ENCODE measurements at regions not wholly inside any gene's neighbourhood (a gene's known extent, or its start where the extent isn't known, plus 50 kb on each side); places are given as distances from the start of the nearest gene placed in this dataset.

GRCh38 chr4:8796096-8796495 is 75.5 kb downstream of the HMX1 start:
- 90 to 92% methylated on average over 9 of the region's 9 CpGs for WGBS, 2 donors
- no peak for TF ChIP-seq CTCF (IDR thresholded peaks at IDR 0.05)

GRCh38 chr4:8795140-8795539 is 76.5 kb downstream of the HMX1 start:
- Histone ChIP-seq H3K27ac (no peak overlapping the region), H3K9me3 (no peaks in the 10 kb centered on the region), H3K27me3 (peaks cover 0 to 13% (median 0%) of the 10 kb centered on the region in 7 donors), H3K4me1 (no peaks in the 10 kb centered on the region), H3K4me3 (no peak overlapping the region), H3K36me3 (no peaks in the 10 kb centered on the region)
- ATAC-seq (no peak), DNase-seq (no peak)
- TF ChIP-seq CTCF (IDR thresholded peaks at IDR 0.05), result no peak
- WGBS, 2 donors, result 44 to 53% methylated on average over 12 of the region's 12 CpGs
- intact Hi-C loops (cut with DNase I), result no loop called here

More at GRCh38 chr4:8796096-8796495, 75.5 kb downstream of the HMX1 start:
- peaks cover 0 to 13% (median 0%) of the 10 kb centered on the region in 7 donors for H3K27me3 ChIP-seq
- no peak for DNase-seq
- H3K4me3 ChIP-seq, result no peak overlapping the region
- intact Hi-C loops (cut with DNase I), result no loop called here
- no peaks in the 10 kb centered on the region for H3K4me1 ChIP-seq
- no peaks in the 10 kb centered on the region for H3K36me3 ChIP-seq
- no peak for ATAC-seq
- H3K9me3 ChIP-seq, result no peaks in the 10 kb centered on the region
- no peak overlapping the region for H3K27ac ChIP-seq

GRCh38 chr4:8794491-8794890 is 77.1 kb downstream of the HMX1 start:
- DNase-seq (no peak), ATAC-seq (no peak)

GRCh38 chr4:8793571-8794160 is 78.0 kb downstream of the HMX1 start:
- intact Hi-C loops (cut with DNase I), result no loop called here
- Histone ChIP-seq H3K36me3 (no peaks in the 10 kb centered on the region), H3K4me1 (no peaks in the 10 kb centered on the region), H3K4me3 (no peak overlapping the region), H3K9me3 (no peaks in the 10 kb centered on the region), H3K27me3 (peaks cover 0 to 19% (median 0%) of the 10 kb centered on the region in 7 donors), H3K27ac (no peak overlapping the region)
- ATAC-seq (no peak), DNase-seq (no peak)
- 81 to 83% methylated on average over 11 of the region's 11 CpGs for WGBS, 2 donors
- TF ChIP-seq CTCF (IDR thresholded peaks at IDR 0.05), result no peak

More at GRCh38 chr4:8794491-8794890, 77.1 kb downstream of the HMX1 start:
- intact Hi-C loops (cut with DNase I), result no loop called here
- WGBS, 2 donors, result 83 to 85% methylated on average over 18 of the region's 18 CpGs
- Histone ChIP-seq H3K27ac (no peak overlapping the region), H3K27me3 (peaks cover 0 to 17% (median 0%) of the 10 kb centered on the region in 7 donors), H3K36me3 (no peaks in the 10 kb centered on the region), H3K4me1 (no peaks in the 10 kb centered on the region), H3K9me3 (no peaks in the 10 kb centered on the region), H3K4me3 (no peak overlapping the region)
- no peak for TF ChIP-seq CTCF (IDR thresholded peaks at IDR 0.05)

Measured in heart right ventricle (tissue), 16 donors.